Glutamatergic neuron (in vitro differentiated cells): ENCODE measurements at regions not wholly inside any gene's neighbourhood (a gene's known extent, or its start where the extent isn't known, plus 50 kb on each side); places are given as distances from the start of the nearest gene placed in this dataset.

Source experiments
- DNase-seq: peaks from one replicate; pipeline ENCODE4 v3.0.0; 2022
- H3K27ac Mint-ChIP-seq: one replicate; pipeline ENCODE4 v1.8.0; 2020; ENCODE audit warnings: mild to moderate bottlenecking, mixed read lengths, inconsistent platforms; ENCODE audit not compliant: unreplicated experiment
- H3K27me3 Mint-ChIP-seq: one replicate; pipeline ENCODE4 v1.8.0; 2020; ENCODE audit warnings: mild to moderate bottlenecking, moderate library complexity, mixed read lengths, inconsistent platforms; ENCODE audit not compliant: unreplicated experiment
- H3K36me3 Mint-ChIP-seq: one replicate; pipeline ENCODE4 v1.8.0; 2020; ENCODE audit warnings: mild to moderate bottlenecking, mixed read lengths, inconsistent platforms; ENCODE audit not compliant: unreplicated experiment
- H3K4me1 Mint-ChIP-seq: one replicate; pipeline ENCODE4 v1.8.0; 2020; ENCODE audit warnings: mild to moderate bottlenecking, low read depth, mixed read lengths, inconsistent platforms; ENCODE audit not compliant: unreplicated experiment
- H3K4me3 Mint-ChIP-seq: one replicate; pipeline ENCODE4 v1.8.0; 2020; ENCODE audit warnings: mild to moderate bottlenecking, mixed read lengths, inconsistent platforms; ENCODE audit not compliant: unreplicated experiment
- H3K9me3 Mint-ChIP-seq: one replicate; pipeline ENCODE4 v1.8.0; 2020; ENCODE audit warnings: mild to moderate bottlenecking, moderate library complexity, mixed read lengths, inconsistent platforms; ENCODE audit not compliant: unreplicated experiment
- TF ChIP-seq, protein P1 (sequence below): fragments of 200-600 bp; sonication (generic); IDR thresholded peaks from one replicate; pipeline ENCODE4 v1.5.0; 2021; ENCODE audit not compliant: partially characterized antibody, unreplicated experiment

DNA sequence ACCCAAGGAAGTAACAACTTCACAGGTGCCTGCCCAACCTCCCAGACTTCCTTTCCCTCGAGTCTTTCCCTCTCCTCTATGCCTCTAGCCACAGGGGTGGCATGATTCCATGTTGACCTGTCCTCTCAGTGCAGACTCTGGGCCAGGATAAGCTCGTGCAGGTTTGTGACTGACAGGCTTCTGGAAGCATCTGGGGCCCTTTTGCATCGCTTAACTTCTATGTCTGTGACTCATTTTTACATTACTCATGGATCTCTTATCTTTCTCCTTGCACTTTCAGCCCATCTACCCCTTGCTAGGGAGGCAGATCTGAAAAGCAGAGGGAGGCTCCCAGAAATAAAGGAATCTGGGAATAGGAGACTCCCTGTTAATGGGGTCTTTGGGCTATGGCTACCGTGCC, 98.5 kb upstream of the RIOK3 start:
- TF ChIP-seq, protein P1, sequence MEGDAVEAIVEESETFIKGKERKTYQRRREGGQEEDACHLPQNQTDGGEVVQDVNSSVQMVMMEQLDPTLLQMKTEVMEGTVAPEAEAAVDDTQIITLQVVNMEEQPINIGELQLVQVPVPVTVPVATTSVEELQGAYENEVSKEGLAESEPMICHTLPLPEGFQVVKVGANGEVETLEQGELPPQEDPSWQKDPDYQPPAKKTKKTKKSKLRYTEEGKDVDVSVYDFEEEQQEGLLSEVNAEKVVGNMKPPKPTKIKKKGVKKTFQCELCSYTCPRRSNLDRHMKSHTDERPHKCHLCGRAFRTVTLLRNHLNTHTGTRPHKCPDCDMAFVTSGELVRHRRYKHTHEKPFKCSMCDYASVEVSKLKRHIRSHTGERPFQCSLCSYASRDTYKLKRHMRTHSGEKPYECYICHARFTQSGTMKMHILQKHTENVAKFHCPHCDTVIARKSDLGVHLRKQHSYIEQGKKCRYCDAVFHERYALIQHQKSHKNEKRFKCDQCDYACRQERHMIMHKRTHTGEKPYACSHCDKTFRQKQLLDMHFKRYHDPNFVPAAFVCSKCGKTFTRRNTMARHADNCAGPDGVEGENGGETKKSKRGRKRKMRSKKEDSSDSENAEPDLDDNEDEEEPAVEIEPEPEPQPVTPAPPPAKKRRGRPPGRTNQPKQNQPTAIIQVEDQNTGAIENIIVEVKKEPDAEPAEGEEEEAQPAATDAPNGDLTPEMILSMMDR, result no peak
- DNase-seq, result no peak
- peaks cover 4% of the 10 kb centered on the region for H3K9me3 Mint-ChIP-seq
- H3K36me3 Mint-ChIP-seq, result peaks cover 15% of the 10 kb centered on the region
- peaks cover 7% of the 10 kb centered on the region for H3K4me1 Mint-ChIP-seq
- H3K4me3 Mint-ChIP-seq, result no peak overlapping the region
- no peak overlapping the region for H3K27ac Mint-ChIP-seq
- H3K27me3 Mint-ChIP-seq, result peaks cover 3% of the 10 kb centered on the region

DNA sequence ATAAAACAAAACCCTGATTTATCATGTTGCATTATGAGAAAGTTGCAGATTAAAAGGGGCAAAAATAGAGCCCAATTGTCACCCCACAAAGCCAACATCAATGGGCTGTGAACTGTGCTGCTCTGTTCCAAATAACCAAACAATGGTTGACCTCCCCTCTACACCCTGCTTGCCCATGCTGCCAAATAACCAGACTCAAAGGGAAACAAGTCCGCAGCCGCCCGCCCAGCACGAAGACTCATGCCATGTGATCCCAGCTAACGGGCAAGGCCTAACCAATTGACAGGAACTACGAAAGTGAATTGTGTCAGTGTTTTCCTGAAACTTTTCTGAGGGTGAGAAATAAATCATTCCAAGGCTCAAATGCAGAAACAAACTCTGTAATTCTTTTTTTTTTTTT, 97.9 kb upstream of the RIOK3 start:
- no peak for DNase-seq
- Mint-ChIP-seq H3K27ac (no peak overlapping the region), H3K4me1 (peaks cover 7% of the 10 kb centered on the region), H3K9me3 (peaks cover 4% of the 10 kb centered on the region), H3K36me3 (peaks cover 11% of the 10 kb centered on the region), H3K27me3 (peaks cover 3% of the 10 kb centered on the region), H3K4me3 (no peak overlapping the region)
- TF ChIP-seq, protein P1, result no peak

DNA sequence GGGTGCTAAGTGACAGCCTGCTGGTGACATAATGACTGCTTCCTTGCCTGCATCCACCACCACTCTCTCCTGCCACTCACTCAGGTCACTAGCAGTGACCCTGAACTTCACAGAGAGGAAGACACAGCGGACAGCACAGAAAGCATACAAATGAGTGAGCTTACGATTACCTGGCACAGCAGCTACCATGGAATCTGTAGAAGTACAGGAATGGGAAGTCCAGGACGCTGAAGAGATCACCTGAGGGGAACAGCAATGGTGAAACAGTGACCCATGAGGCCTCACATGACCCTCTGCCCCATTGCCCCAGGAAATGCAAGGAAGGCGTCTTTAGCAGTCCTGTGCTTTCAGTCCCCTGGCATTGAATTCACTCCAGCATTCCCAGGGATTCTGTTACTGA, 96.7 kb upstream of the RIOK3 start:
- peaks cover 4% of the 10 kb centered on the region for H3K9me3 Mint-ChIP-seq
- no peak overlapping the region for H3K4me3 Mint-ChIP-seq
- peaks cover 10% of the 10 kb centered on the region for H3K36me3 Mint-ChIP-seq
- peaks cover 3% of the 10 kb centered on the region for H3K27me3 Mint-ChIP-seq
- no peak for DNase-seq
- no peak overlapping the region for H3K27ac Mint-ChIP-seq
- TF ChIP-seq, protein P1, result no peak
- H3K4me1 Mint-ChIP-seq, result peaks cover 7% of the 10 kb centered on the region

DNA sequence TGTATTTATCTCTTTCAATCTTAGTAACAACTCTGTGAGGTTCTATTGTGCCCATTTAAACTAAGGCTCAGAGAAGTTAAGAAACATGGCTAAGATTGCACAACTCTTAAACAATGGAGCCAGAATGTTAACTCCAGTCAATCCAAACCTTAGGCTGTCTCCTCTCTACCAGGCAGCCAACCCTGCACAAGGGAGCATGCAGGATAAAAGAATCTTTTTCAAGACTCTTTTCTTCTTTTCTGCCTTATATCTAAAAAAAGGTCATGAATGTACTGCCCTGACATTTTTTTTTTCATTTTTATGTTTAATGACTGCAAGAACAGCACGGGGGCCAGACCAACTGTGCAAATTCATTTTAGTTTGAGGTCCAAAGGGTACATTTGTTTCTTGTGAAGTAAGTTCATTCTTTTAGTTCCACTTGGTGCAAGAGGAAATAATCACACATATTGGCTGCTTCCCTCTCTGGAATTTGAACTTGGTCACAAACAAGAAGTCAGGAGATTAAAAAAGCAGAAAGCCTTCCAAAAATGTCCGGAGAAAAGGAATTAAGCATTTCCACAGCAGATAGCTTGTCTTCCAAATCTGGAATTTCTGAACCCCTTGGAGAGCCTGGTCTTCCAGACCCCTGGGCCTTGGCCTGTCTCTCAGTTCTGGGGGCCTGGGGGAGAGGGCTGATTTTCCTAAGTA, 96.0 kb upstream of the RIOK3 start:
- no peak overlapping the region for H3K4me3 Mint-ChIP-seq
- no peak for DNase-seq
- peaks cover 4% of the 10 kb centered on the region for H3K9me3 Mint-ChIP-seq
- TF ChIP-seq, protein P1, result no peak
- H3K27me3 Mint-ChIP-seq, result peaks cover 3% of the 10 kb centered on the region
- no peak overlapping the region for H3K27ac Mint-ChIP-seq
- H3K36me3 Mint-ChIP-seq, result peaks cover 10% of the 10 kb centered on the region
- peaks cover 7% of the 10 kb centered on the region for H3K4me1 Mint-ChIP-seq

DNA sequence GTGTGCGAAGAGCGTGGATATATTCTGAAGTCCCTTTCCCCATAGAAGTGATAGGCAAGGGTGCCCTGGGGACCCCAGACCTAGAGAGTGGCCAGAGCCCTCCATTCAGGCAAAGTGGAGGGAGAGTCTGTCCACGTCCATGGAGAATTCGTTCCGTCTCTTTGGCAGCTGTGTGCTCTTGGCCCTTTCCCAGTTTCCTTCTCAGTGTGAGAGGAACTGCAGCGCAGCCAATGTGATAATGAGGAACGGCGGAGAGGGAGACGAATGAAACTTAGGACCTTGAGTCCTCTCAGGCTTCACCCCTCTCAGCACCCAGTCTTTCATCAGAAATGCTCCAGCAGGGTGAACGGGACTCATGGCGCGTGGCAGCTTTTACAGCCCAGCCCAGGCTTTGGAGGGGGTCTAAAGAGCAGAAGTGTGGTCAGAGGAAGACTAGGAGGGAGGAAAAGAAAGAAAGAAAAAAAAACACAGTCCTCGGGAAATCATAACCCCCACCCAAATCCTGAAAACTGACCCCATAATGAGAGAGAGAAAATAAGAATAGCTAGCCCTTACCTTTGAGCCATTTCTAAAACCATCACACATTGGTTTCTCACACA, 95.0 kb upstream of the RIOK3 start:
- peak overlapping the region; percentile 14 for H3K4me3 Mint-ChIP-seq
- H3K9me3 Mint-ChIP-seq, result peaks cover 2% of the 10 kb centered on the region
- H3K4me1 Mint-ChIP-seq, result peaks cover 7% of the 10 kb centered on the region
- no peak for DNase-seq
- no peak overlapping the region for H3K27ac Mint-ChIP-seq
- peaks cover 3% of the 10 kb centered on the region for H3K27me3 Mint-ChIP-seq
- TF ChIP-seq, protein P1, result no peak
- peaks cover 10% of the 10 kb centered on the region for H3K36me3 Mint-ChIP-seq
